GM19043 (cell line): ENCODE measurements at regions not wholly inside any gene's neighbourhood (a gene's known extent, or its start where the extent isn't known, plus 50 kb on each side); places are given as distances from the start of the nearest gene placed in this dataset.
"Not testable (repeated sequence)": the region's sequence is repeated elsewhere in the genome, so short reads cannot be mapped to it uniquely, and the experiment has no call there.

ENCODE experiments used
- ATAC-seq: cut with Tn5 transposase; IDR thresholded peaks from one replicate; pipeline ENCODE4 v1.9.1; 2021; ENCODE audit warnings: low read depth; ENCODE audit not compliant: unreplicated experiment

DNA sequence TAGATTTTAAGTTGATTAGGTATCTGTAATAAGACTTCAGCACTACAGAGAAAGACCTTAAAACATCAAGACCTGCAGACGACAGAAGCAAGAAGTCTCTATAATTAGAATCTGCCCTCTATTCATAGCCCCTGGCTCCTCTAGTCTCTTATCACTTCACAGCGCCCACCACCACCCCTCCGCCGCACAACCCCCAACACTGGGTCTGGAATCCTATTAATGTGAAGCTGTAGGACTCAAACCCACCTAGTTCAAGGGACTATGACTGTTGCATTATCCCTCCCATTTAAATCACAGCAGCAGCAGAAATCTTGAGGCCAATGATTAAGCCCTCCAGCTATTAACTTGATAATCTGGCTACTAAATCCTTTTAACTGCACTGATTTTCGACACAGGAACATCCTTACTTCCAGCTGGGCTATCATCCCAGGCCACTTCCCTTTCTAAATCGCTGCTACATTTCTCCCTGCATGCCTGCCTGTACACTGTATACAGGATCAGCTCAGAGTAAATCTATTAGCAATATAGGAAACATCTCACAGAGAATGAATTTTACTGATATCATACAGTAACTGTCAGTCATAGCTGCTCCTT, 159.5 kb upstream of the GRAMD2B start:
- ATAC-seq = no peak

GRCh38 chr5:126265917-126266316, 157.3 kb upstream of the GRAMD2B start:
- ATAC-seq = no peak

DNA sequence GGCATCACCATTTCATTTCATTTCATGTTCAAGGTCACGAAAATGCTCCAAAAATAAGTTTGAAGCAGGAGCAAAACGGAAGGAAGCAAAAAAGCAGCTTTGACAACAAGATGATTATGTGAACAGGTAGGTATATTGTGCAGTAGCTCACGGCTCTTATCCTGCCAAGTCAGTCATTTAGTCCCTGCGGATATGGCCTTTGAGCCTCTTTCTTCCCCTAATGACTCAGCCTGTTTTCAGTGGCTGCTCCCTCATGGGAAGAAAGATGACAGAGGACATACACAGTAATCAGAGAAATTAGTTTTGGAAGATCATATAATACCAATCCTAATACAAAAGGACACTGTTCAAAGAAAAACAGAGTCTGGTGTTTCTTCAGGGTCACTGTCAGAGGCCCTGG, 155.8 kb upstream of the GRAMD2B start:
- ATAC-seq = no peak

DNA sequence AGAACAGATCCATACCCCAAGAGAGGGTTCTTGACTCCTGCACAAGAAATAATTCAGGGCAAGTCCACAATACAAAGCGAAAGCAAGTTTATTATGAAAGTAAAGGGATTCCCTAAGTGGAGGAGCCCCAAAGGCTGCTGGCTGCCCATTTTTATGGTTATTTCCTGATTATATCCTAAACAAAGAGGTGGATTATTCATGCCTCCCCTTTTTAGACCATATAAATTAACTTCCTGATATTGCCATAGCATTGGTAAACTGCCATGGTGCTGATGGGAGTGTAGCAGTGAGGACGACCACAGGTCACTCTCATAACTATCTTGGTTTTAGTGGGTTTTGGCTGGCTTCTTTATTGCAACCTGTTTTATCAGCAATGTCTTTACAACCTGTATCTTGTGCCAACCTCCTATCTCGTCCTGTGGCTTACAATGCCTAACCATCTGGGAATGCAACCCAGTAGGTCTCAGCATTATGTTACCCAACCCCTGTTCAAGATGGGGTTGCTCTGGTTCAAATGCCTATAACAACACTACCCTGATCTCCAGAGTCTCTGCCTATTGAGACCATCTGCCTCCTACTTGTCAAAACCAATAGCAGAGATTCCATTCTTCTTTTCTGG, 154.4 kb upstream of the GRAMD2B start:
- ATAC-seq = no peak

GRCh38 chr5:126269511-126269910, 153.7 kb upstream of the GRAMD2B start:
- no peak for ATAC-seq

DNA sequence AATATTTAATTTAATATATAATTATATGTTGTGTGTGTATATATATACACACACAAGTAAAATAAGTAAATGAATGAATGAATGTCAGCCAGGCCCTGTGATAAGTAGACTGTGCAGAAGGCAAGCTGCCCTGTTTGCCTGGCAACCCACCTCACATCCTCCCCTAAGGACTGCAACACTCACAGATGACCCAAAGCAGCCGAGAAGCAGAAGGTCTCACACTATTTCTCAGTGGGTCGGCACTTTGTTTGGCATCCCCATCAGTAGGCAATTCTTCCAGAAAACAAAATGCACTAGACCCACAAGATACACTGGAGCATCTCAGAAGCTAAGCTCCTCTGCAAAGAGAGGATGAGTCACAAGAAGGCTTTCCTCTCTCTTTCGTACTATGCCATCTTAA, 152.1 kb upstream of the GRAMD2B start:
- no peak for ATAC-seq

GRCh38 chr5:126274076-126274762, 149.0 kb upstream of the GRAMD2B start:
- no peak for ATAC-seq

GRCh38 chr5:126274763-126275125, 148.5 kb upstream of the GRAMD2B start:
- ATAC-seq = no peak

- no peak for ATAC-seq
Observed at GRCh38 chr5:126277762-126278161, 145.4 kb upstream of the GRAMD2B start.

DNA sequence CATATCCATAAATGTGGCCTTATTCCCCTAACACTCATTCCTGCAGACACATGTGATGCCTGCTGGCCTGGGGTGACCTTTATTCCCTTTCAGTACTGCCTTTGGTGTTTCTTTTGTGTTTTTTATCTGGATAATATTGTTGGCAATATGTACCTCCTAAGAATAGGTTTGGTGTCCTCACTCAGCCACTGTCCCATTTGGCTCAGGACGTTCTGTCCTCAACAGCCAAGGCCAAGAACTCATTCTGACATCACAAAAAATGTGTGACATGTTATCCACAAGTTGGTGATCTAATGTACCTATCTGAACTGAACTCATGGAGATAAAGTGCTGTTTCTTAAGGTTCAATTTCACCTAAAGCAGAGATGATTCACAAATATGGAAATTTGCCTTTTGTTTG, 142.9 kb upstream of the GRAMD2B start:
- ATAC-seq = no peak

- no peak for ATAC-seq
Observed at GRCh38 chr5:126280846-126281245, 142.4 kb upstream of the GRAMD2B start.

DNA sequence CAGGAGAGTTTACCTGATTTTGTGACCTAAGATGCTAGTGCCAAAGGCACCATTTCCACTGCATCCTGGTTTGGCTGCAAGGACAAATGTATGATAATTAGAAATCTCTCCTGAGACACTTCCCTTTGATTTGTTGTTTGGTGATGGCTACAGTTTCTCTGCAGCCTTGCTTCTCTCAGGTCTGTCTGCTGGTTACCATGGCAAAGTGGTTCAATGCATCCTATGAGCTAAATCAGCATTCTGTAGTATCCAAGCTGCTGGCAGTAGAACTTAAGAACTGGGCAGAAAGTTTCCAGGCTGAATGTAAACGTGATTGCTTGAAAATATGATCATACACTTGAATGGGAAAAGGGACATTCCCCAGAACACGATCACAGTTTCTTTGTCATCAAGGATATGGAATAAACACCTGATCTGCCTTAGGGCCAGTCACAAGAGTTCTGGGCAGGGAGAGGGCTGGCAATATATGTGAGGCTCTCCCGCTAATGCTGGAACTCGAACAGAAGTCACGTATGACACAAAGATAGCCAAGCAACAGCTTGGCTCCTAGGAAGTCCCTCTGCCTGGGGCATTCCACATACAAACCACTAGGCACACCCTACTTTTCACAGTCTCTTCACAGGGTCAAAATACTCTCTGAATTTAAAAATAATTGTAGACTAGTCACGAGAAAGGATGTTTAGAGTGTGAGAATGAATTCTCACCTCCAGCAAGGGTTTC, 138.1 kb upstream of the GRAMD2B start:
- no peak for ATAC-seq

DNA sequence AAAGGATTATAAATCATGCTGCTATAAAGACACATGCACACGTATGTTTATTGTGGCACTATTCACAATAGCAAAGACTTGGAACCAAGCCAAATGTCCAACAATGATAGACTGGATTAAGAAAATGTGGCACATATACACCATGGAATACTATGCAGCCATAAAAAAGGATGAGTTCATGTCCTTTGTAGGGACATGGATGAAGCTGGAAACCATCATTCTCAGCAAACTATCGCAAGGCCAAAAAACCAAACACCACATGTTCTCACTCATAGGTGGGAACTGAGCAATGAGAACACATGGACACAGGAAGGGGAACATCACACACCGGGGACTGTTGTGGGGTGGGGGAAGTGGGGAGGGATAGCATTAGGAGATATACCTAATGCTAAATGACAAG, 127.1 kb upstream of the GRAMD2B start:
- ATAC-seq = not testable (repeated sequence)

GRCh38 chr5:126300293-126300692, 122.9 kb upstream of the GRAMD2B start:
- ATAC-seq = no peak

- ATAC-seq = no peak
Observed at GRCh38 chr5:126301056-126301455, 122.2 kb upstream of the GRAMD2B start.

DNA sequence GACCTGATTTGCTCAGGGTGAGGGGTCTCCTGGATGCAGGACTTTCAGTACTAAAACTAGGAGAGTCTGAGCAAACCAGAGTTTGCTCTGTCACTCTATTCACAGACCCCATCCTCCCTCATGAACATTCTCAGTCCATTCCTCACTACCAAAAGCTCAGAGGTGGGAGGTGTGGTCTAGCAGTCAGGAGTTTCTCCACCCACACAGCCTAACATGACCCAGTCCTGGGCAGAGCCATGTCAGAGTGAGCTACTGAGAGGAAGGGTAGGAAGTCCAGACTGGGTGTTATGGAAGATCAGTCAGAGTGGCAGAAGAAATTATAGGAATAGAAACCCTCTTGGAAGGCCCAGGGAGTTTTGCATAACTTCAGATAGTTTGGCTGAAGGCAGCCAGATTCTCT, 113.3 kb upstream of the GRAMD2B start:
- no peak for ATAC-seq

- no peak for ATAC-seq
Observed at GRCh38 chr5:126311766-126312165, 111.4 kb upstream of the GRAMD2B start.

GRCh38 chr5:126315341-126315740, 107.9 kb upstream of the GRAMD2B start:
- ATAC-seq = no peak

DNA sequence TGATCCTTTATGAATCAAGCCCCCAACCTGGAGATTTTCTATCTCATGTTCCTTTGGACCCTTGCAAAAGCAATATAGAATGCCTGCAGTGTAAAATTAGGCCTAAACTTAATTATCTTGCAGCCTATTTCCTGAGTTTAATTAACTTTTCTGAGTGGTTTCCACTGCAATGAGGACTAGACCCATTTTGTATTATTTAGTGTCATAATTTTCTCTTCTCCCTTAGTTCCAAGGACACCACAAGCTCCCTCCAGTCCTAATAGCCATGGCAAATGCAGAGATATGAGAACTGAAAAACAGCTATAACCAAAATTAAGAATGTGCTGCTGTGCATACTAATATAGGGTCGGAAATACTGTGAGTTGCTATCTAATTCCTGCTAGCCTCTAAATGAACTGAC, 90.9 kb upstream of the GRAMD2B start:
- no peak for ATAC-seq

GRCh38 chr5:126334760-126335159, 88.4 kb upstream of the GRAMD2B start:
- ATAC-seq = no peak

DNA sequence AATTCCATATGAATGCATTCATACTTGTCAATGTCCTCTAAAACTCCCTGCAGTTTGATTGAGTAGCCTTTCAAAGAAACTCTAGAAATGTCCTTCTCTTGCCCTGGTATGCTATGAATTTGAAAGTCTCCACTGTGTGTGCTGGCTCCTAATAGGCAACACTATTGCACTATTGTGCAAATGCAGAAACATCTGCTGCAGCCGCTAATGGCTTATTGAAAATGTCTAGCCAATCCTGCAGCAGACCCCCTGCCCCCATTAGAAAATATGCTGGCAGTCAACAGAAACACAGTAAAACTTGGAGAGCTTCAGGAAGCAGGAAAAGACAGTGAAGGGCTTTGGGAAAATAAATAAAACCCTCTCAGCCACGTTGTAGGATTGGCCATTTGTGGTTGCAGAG, 87.3 kb upstream of the GRAMD2B start:
- ATAC-seq = no peak

DNA sequence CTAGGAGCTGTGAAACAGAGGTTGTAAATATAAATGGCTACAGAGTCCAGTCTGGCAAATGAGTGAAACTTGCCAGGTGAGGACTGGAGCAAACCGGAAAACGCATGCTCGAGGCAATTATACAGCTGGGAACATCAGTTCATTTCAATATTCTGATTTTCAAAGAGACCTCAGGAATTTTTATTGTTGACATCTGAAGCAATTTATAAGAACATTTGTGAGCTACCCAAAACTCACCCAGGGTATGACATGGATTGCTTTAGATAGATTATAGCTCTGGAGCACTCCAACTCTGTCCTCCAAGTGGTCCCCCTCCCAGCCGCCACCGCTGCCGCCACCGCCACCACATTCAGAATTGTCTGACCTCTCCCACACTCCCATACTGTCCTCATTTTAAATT, 84.6 kb upstream of the GRAMD2B start:
- ATAC-seq = no peak
